Gastrocnemius medialis (tissue), 4 donors: ENCODE measurements at regions not wholly inside any gene's neighbourhood (a gene's known extent, or its start where the extent isn't known, plus 50 kb on each side); places are given as distances from the start of the nearest gene placed in this dataset.

Experiments
- POLR2A ChIP-seq, 2 donors: fragments of 450-650 bp; IDR thresholded peaks; one replicate each; pipeline ENCODE4 v1.6.1; 2017; ENCODE audit warnings: antibody characterized with exemption in 2 of 2, mild to moderate bottlenecking in 2 of 2, moderate library complexity in 2 of 2
- TF ChIP-seq, protein P1 (sequence below), 5 experiments: fragments of 450-650 bp in 3 of 5; fragments of 200-600 bp in 2 of 5; sonication (generic) in 2 of 5; IDR thresholded peaks in 4 of 5; conservative IDR thresholded peaks in 1 of 5; 1 replicate in 4 of 5; 2 replicates in 1 of 5; pipeline ENCODE4 v1.5.1; 2016 to 2019; ENCODE audit warnings: antibody characterized with exemption in 5 of 5, mild to moderate bottlenecking in 3 of 5, moderate library complexity in 3 of 5

DNA sequence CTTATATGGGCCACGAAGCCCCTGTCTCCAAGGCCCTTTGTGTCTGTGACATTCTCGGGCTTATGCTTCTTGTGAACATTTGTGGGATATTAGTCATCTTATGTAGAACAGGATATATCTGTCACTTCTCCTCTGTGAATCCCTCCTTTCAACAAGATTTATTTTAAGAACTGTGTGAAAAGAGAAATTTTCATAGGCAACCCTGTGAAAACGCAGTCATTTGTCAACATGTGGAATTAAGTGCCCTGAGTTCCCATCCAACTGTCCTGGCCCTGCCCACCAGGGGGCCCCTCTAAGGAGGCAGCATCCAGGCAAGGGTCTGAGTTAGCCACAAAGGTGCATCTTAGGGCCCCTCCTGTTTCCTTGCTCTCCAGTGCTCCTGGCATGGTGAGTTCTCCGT, 76.8 kb upstream of the CHRNA7 start:
- TF ChIP-seq, protein P1, sequence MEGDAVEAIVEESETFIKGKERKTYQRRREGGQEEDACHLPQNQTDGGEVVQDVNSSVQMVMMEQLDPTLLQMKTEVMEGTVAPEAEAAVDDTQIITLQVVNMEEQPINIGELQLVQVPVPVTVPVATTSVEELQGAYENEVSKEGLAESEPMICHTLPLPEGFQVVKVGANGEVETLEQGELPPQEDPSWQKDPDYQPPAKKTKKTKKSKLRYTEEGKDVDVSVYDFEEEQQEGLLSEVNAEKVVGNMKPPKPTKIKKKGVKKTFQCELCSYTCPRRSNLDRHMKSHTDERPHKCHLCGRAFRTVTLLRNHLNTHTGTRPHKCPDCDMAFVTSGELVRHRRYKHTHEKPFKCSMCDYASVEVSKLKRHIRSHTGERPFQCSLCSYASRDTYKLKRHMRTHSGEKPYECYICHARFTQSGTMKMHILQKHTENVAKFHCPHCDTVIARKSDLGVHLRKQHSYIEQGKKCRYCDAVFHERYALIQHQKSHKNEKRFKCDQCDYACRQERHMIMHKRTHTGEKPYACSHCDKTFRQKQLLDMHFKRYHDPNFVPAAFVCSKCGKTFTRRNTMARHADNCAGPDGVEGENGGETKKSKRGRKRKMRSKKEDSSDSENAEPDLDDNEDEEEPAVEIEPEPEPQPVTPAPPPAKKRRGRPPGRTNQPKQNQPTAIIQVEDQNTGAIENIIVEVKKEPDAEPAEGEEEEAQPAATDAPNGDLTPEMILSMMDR (IDR thresholded peaks at IDR 0.05 in 4 of 5, conservative IDR thresholded peaks at IDR 0.05 in 1 of 5) = no peak
- TF ChIP-seq POLR2A (IDR thresholded peaks at IDR 0.05) = no peak
